H1 (cell line): ENCODE measurements at regions not wholly inside any gene's neighbourhood (a gene's known extent, or its start where the extent isn't known, plus 50 kb on each side); places are given as distances from the start of the nearest gene placed in this dataset.

ENCODE experiments used
- CTCF ChIA-PET: fragments of 300-600 bp; sonication (Branson Sonifier 250); formaldehyde crosslinking; loops from one replicate; lab custom pipeline; 2021; ENCODE audit not compliant: partially characterized antibody; lab: Charles Lee
- POLR2A ChIA-PET: fragments of 300-600 bp; sonication (Branson Sonifier 250); formaldehyde crosslinking; loops from one replicate; lab custom pipeline; 2021; ENCODE audit warnings: inconsistent platforms; ENCODE audit not compliant: partially characterized antibody; lab: Charles Lee
- DNase-seq, 2 experiments: peaks; one replicate each; pipeline versions ENCODE4 v3.0.0 to v3.0.0-alpha.2; 2010 to 2022; ENCODE audit warnings: low spot score in 2 of 2, low read depth in 1 of 2, mixed read lengths in 1 of 2
- FAIRE-seq: peaks from 2 replicates; lab custom pipeline; 2011; peaks lifted over from hg19 to GRCh38; lab: Jason Lieb, UNC
- H2AFZ ChIP-seq: 2 replicates; pipeline ENCODE4 v1.8.1; 2012; ENCODE audit warnings: low read length, inconsistent platforms
- H2AK5ac ChIP-seq: 2 replicates; pipeline ENCODE4 v1.6.1; 2013; ENCODE audit warnings: low read depth, low read length
- H2BK120ac ChIP-seq: replicated peaks from 2 replicates; pipeline ENCODE3; 2013; ENCODE audit warnings: low read depth, low read length, inconsistent platforms
- H2BK12ac ChIP-seq: 2 replicates; pipeline ENCODE4 v1.6.1; 2013; ENCODE audit warnings: low read depth, low read length
- H2BK15ac ChIP-seq: 2 replicates; pipeline ENCODE4 v1.6.1; 2013; ENCODE audit warnings: low read length
- H2BK20ac ChIP-seq: 2 replicates; pipeline ENCODE4 v1.6.1; 2013; ENCODE audit warnings: low read length
- H2BK5ac ChIP-seq: 2 replicates; pipeline ENCODE4 v1.6.1; 2013; ENCODE audit warnings: low read depth, low read length
- H3K14ac ChIP-seq: 2 replicates; pipeline ENCODE4 v1.6.1; 2013; ENCODE audit warnings: inconsistent platforms; ENCODE audit not compliant: insufficient read length
- H3K18ac ChIP-seq: 2 replicates; pipeline ENCODE4 v1.6.1; 2013; ENCODE audit warnings: low read length; ENCODE audit errors: extremely low read depth
- H3K23ac ChIP-seq: 2 replicates; pipeline ENCODE4 v1.6.1; 2013; ENCODE audit warnings: inconsistent platforms; ENCODE audit not compliant: insufficient read length
- H3K23me2 ChIP-seq: 2 replicates; pipeline ENCODE4 v1.6.1; 2013; ENCODE audit warnings: low read depth, low read length
- H3K27ac ChIP-seq: 2 replicates; pipeline ENCODE4 v1.6.1; 2011; ENCODE audit warnings: low read depth, low read length, inconsistent platforms
- H3K27me3 ChIP-seq, 4 experiments: replicated peaks in 1 of 4; 1 replicate in 1 of 4; 2 replicates in 3 of 4; pipeline versions ENCODE4 v1.6.1 to v1.8.1; 2011 to 2013; ENCODE audit warnings: low read length in 3 of 4, mild to moderate bottlenecking in 3 of 4, inconsistent platforms in 2 of 4, mixed read lengths in 2 of 4, moderate library complexity in 1 of 4; ENCODE audit not compliant: control insufficient read depth in 3 of 4, insufficient read depth in 3 of 4; ENCODE audit errors: extremely low read depth in 1 of 4
- H3K36me3 ChIP-seq, 4 experiments: 2 replicates each; pipeline versions ENCODE4 v1.6.1 to v1.8.1; 2011 to 2013; ENCODE audit warnings: mild to moderate bottlenecking in 4 of 4, low read length in 3 of 4, moderate library complexity in 2 of 4, control low read depth in 1 of 4, inconsistent platforms in 1 of 4; ENCODE audit not compliant: insufficient read depth in 4 of 4, control insufficient read depth in 2 of 4
- H3K4ac ChIP-seq: replicated peaks from 2 replicates; pipeline ENCODE3; 2013; ENCODE audit warnings: low read length, low read depth, mixed read lengths, inconsistent platforms; ENCODE audit not compliant: insufficient read length
- H3K4me1 ChIP-seq, 4 experiments: replicated peaks in 1 of 4; 1 replicate in 1 of 4; 2 replicates in 3 of 4; pipeline versions ENCODE4 v1.6.1 to v1.8.1; 2011 to 2013; ENCODE audit warnings: low read length in 3 of 4, inconsistent platforms in 2 of 4, mixed read lengths in 1 of 4; ENCODE audit not compliant: insufficient read depth in 4 of 4, control insufficient read depth in 3 of 4
- H3K4me2 ChIP-seq, 2 experiments: 2 replicates each; pipeline versions ENCODE4 v1.6.1 to v1.8.1; 2011 to 2013; ENCODE audit warnings: low read depth in 2 of 2, low read length in 2 of 2, control low read depth in 1 of 2, inconsistent platforms in 1 of 2, mild to moderate bottlenecking in 1 of 2; ENCODE audit not compliant: insufficient read depth in 1 of 2
- H3K4me3 ChIP-seq, 4 experiments: fragments of 200-600, 300-600 bp in 1 of 4; sonication (generic), shearing (Covaris generic), sonication (Bioruptor Twin) in 1 of 4; 2 replicates each; pipeline versions ENCODE4 v1.5.1 to v1.8.1; 2011 to 2016; ENCODE audit warnings: low read length in 4 of 4, low read depth in 3 of 4, control low read depth in 2 of 4, inconsistent platforms in 2 of 4, mild to moderate bottlenecking in 2 of 4, mixed read lengths in 1 of 4, moderate library complexity in 1 of 4; ENCODE audit not compliant: insufficient read depth in 2 of 4; ENCODE audit errors: extremely low read depth in 1 of 4
- H3K56ac ChIP-seq: replicated peaks from 2 replicates; pipeline ENCODE3; 2013; ENCODE audit warnings: low read depth, mild to moderate bottlenecking, mixed read lengths, low read length, inconsistent platforms; ENCODE audit not compliant: insufficient read length
- H3K79me1 ChIP-seq: 2 replicates; pipeline ENCODE4 v1.6.1; 2013; ENCODE audit warnings: low read depth, low read length, control low read depth
- H3K79me2 ChIP-seq, 2 experiments: 2 replicates each; pipeline versions ENCODE4 v1.6.1 to v1.8.1; 2012 to 2013; ENCODE audit warnings: low read length in 2 of 2, mild to moderate bottlenecking in 2 of 2, inconsistent platforms in 1 of 2; ENCODE audit not compliant: insufficient read depth in 2 of 2, control insufficient read depth in 1 of 2
- H3K9ac ChIP-seq, 4 experiments: replicated peaks in 1 of 4; 1 replicate in 1 of 4; 2 replicates in 3 of 4; pipeline versions ENCODE4 v1.6.1 to v1.8.1; 2011 to 2013; ENCODE audit warnings: low read depth in 3 of 4, low read length in 3 of 4, control low read depth in 2 of 4, mild to moderate bottlenecking in 2 of 4, moderate library complexity in 2 of 4, inconsistent platforms in 1 of 4; ENCODE audit errors: extremely low read depth in 1 of 4
- H3K9me3 ChIP-seq, 2 experiments: 2 replicates each; pipeline versions ENCODE4 v1.6.1 to v1.8.1; 2012 to 2013; ENCODE audit warnings: mild to moderate bottlenecking in 2 of 2, moderate library complexity in 2 of 2, control low read depth in 1 of 2, inconsistent platforms in 1 of 2, low read depth in 1 of 2, low read length in 1 of 2, mixed read lengths in 1 of 2; ENCODE audit not compliant: insufficient read depth in 2 of 2
- H4K20me1 ChIP-seq, 2 experiments: replicated peaks in 1 of 2; 2 replicates each; pipeline versions ENCODE3 to v1.8.1; 2011 to 2013; ENCODE audit warnings: inconsistent platforms in 2 of 2, low read length in 2 of 2, mild to moderate bottlenecking in 1 of 2; ENCODE audit not compliant: insufficient read depth in 2 of 2, control insufficient read depth in 1 of 2
- H4K5ac ChIP-seq: 2 replicates; pipeline ENCODE4 v1.6.1; 2013; ENCODE audit warnings: low read length, low read depth, mixed read lengths, inconsistent platforms; ENCODE audit not compliant: insufficient read length
- H4K8ac ChIP-seq: 2 replicates; pipeline ENCODE4 v1.8.0; 2013; ENCODE audit warnings: mild to moderate bottlenecking, moderate library complexity, low read length, inconsistent platforms; ENCODE audit not compliant: insufficient read depth; ENCODE audit errors: extremely low read depth
- H4K91ac ChIP-seq: replicated peaks from 2 replicates; pipeline ENCODE3; 2013; ENCODE audit warnings: low read length, mixed read lengths, inconsistent platforms; ENCODE audit not compliant: insufficient read length
- EZH2 ChIP-seq: fragments of 200-600 bp; sonication (generic); IDR thresholded peaks from 2 replicates; pipeline ENCODE4 v1.7.1; 2012; ENCODE audit warnings: low read depth, mild to moderate bottlenecking, moderate library complexity, low read length, inconsistent platforms; ENCODE audit not compliant: severe bottlenecking
- GTF2F1 ChIP-seq: IDR thresholded peaks from 2 replicates; pipeline ENCODE4 v1.6.1; 2012; ENCODE audit warnings: low read depth, low read length, improper control_type of control experiment, borderline replicate concordance
- SP1 ChIP-seq: IDR thresholded peaks from 2 replicates; pipeline ENCODE4 v1.6.1; 2011; ENCODE audit warnings: low read depth, low read length
- SP2 ChIP-seq: IDR thresholded peaks from 2 replicates; pipeline ENCODE4 v1.6.1; 2012; ENCODE audit warnings: mild to moderate bottlenecking, low read length, inconsistent platforms
- TAF7 ChIP-seq: optimal IDR thresholded peaks from 2 replicates; pipeline ENCODE3; 2011; ENCODE audit warnings: low read depth, mild to moderate bottlenecking, inconsistent platforms, low read length, moderate library complexity, borderline replicate concordance
- WGBS, 2 experiments: shearing (Covaris generic) in 1 of 2; methylation state at CpG; one replicate each; pipeline versions ENCODE4 v1.1.6 to v1.1.7; 2013 to 2015; ENCODE audit warnings: low lambda C conversion rate in 2 of 2, mixed read lengths in 2 of 2, inconsistent platforms in 1 of 2, low coverage in 1 of 2, missing lambda C conversion rate in 1 of 2; ENCODE audit not compliant: insufficient replicate concordance in 2 of 2, insufficient coverage in 1 of 2, insufficient read length in 1 of 2; ENCODE audit errors: extremely low coverage in 1 of 2, missing lambda C conversion rate in 1 of 2; 5-methylcytosine and 5-hydroxymethylcytosine counted together

GRCh38 chr7:116315293-116315692, 105.0 kb downstream of the TES start:
- 94% methylated on average over 6 of the region's 6 CpGs; no CpG with 5 or more reads in 1 of the 2 experiments for WGBS, 2 experiments
- H3K23ac ChIP-seq: no peak overlapping the region
- no peak overlapping the region for H4K8ac ChIP-seq
- no peak overlapping the region for H2BK120ac ChIP-seq
- CTCF ChIA-PET: no interaction called here
- no peaks in the 10 kb centered on the region for H3K9me3 ChIP-seq
- no peaks in the 10 kb centered on the region for H3K27me3 ChIP-seq
- FAIRE-seq: no peak
- no peak overlapping the region for H2BK5ac ChIP-seq
- no peak overlapping the region for H3K4me3 ChIP-seq
- no peaks in the 10 kb centered on the region for H3K79me1 ChIP-seq
- no peak overlapping the region for H2BK20ac ChIP-seq
- H4K91ac ChIP-seq: no peak overlapping the region
- H2AK5ac ChIP-seq: no peak overlapping the region
- POLR2A ChIA-PET: no interaction called here
- no peak overlapping the region for H4K5ac ChIP-seq
- H3K4ac ChIP-seq: no peak overlapping the region
- no peak overlapping the region for H3K4me2 ChIP-seq
- no peaks in the 10 kb centered on the region; the same call in 1 of the 2 replicates for H3K23me2 ChIP-seq
- no peak overlapping the region for H3K9ac ChIP-seq
- no peak overlapping the region for H3K18ac ChIP-seq
- H4K20me1 ChIP-seq: no peaks in the 10 kb centered on the region
- TF ChIP-seq TAF7: no peak
- TF ChIP-seq SP2: no peak
- no peak for TF ChIP-seq GTF2F1
- no peak for TF ChIP-seq SP1
- no peak for TF ChIP-seq EZH2
- TF ChIP-seq, all 59 proteins: peak for 0
- Histone ChIP-seq H2AFZ (0 out of 2 replicates have a peak overlapping the region, but pooled peaks have one; percentile 57), H3K4me1 (peaks cover 0 to 3% (median 0%) of the 10 kb centered on the region in 4 experiments; a peak in 1 of 7 replicates), H3K27ac (no peak overlapping the region), H2BK12ac (no peak overlapping the region), H3K36me3 (no peaks in the 10 kb centered on the region), H2BK15ac (no peak overlapping the region), H3K56ac (no peak overlapping the region), H3K14ac (no peak overlapping the region), H3K79me2 (no peaks in the 10 kb centered on the region)
- DNase-seq: no peak
